ENCODE measurements at regions not wholly inside any gene's neighbourhood (a gene's known extent, or its start where the extent isn't known, plus 50 kb on each side); places are given as distances from the start of the nearest gene placed in this dataset.
"Not testable (repeated sequence)": the region's sequence is repeated elsewhere in the genome, so short reads cannot be mapped to it uniquely, and the experiment has no call there.

- H3K27me3 Mint-ChIP-seq (ENCODE audit: low read depth in 3 of 3); H3K4me3 Mint-ChIP-seq; DNase-seq; H3K27ac Mint-ChIP-seq; H3K9me3 Mint-ChIP-seq; H3K4me1 Mint-ChIP-seq; H3K36me3 Mint-ChIP-seq: not testable (repeated sequence)
Observed at GRCh38 chr5:130746641-130747040, 418.4 kb downstream of the HINT1 start.

DNA sequence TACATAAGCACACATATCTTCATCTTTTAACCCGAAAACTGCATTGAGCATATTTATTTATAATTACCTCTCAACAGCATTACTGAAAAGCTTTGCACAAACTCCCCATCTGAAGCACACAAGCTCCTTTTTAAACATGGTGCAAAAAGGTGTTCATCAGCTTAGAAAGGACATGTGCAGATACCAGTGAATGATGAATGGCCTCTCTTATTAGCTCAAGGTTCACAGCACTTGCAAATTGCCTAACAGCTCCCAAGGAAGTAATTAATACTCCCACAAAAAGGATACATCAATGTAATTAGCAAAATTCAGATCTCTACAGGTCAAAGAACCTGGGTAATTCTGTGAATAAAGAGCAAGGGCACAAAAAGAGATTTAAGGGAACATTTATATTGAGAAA, 422.0 kb downstream of the HINT1 start:
- no peaks in the 10 kb centered on the region for H3K4me1 Mint-ChIP-seq
- no peak overlapping the region for H3K4me3 Mint-ChIP-seq
- no peak for DNase-seq
- H3K27ac Mint-ChIP-seq, result no peak overlapping the region
- peaks cover 1 to 12% (median 2%) of the 10 kb centered on the region in 6 donors for H3K9me3 Mint-ChIP-seq
- H3K36me3 Mint-ChIP-seq, result no peaks in the 10 kb centered on the region
- peaks cover 1 to 4% (median 2%) of the 10 kb centered on the region in 3 donors for H3K27me3 Mint-ChIP-seq (ENCODE audit: low read depth in 3 of 3)

DNA sequence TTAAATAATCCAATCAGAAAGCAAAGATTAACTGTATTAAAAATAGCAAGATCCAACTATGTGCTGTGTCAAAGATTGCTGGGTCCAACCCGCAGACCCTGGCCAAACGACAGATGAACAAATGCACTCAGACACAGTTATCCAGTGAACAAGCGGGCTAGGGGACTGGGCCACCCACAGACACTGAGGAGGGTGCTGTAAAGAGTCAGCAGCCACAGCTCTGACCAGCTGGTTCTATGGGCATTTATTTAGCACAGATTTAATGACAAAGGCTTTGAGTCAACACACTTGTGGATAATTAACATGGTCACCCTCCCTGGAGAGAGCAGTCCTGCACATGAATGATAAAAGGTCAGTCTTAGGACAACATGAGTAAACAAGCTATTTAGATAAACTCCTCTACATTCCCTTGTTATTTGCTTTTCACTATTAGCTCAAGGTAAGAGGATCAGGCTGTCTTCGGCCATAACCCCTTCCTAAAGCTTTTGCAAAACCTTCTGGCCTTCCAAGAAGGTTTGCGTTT, 424.9 kb downstream of the HINT1 start:
- peaks cover 0 to 5% (median under 1%) of the 10 kb centered on the region in 6 donors for H3K9me3 Mint-ChIP-seq
- H3K27ac Mint-ChIP-seq, result no peak overlapping the region
- no peak overlapping the region for H3K4me3 Mint-ChIP-seq
- H3K36me3 Mint-ChIP-seq, result no peaks in the 10 kb centered on the region
- DNase-seq, result no peak
- no peaks in the 10 kb centered on the region for H3K4me1 Mint-ChIP-seq
- no peaks in the 10 kb centered on the region for H3K27me3 Mint-ChIP-seq (ENCODE audit: low read depth in 3 of 3)

DNA sequence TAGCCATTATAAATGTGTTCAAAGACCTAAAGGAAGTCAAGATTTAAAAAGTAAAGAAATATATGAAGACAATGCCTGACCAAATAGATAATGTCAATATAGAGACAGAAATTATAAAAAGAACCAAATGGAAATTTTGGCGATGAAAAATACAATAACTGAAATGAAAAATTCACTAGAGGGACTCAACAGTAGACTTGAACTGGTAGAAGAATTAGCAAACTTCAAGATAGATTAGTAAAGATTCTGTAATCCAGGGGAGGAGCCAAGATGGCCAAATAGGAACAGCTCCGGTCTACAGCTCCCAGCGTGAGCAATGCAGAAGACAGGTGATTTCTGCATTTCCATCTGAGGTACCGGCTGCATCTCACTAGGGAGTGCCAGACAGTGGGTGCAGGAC, 433.2 kb downstream of the HINT1 start:
- Mint-ChIP-seq H3K27ac (no peak overlapping the region), H3K9me3 (peaks cover 4 to 14% (median 9%) of the 10 kb centered on the region in 6 donors), H3K4me1 (no peaks in the 10 kb centered on the region), H3K4me3 (no peak overlapping the region), H3K36me3 (peaks cover 0 to 4% (median 0%) of the 10 kb centered on the region in 3 donors), H3K27me3 (ENCODE audit: low read depth in 3 of 3) (peaks cover 0 to 2% (median 0%) of the 10 kb centered on the region in 3 donors)
- DNase-seq, result no peak

DNA sequence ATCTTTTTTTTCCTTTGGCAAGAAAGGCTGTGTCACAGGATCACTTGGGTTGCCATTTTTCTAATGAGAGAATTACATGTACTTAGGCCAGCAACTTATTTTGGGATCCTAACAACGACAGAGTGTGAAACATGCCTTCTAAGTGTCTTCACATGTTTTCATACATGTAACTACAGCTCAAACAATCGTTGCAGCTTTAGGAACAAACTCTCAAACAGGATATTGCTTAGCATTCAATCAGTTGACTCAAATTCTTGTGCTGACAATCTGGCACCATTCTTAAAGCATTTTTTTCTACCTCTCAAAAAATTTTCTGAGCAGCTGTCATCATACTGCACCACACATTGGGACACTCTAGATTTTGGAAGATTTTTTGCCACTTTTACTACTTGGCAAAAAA, 435.5 kb downstream of the HINT1 start:
- Mint-ChIP-seq H3K4me1 (no peaks in the 10 kb centered on the region), H3K27ac (no peak overlapping the region), H3K4me3 (no peak overlapping the region), H3K27me3 (ENCODE audit: low read depth in 3 of 3) (peaks cover 0 to 3% (median 3%) of the 10 kb centered on the region in 3 donors), H3K9me3 (peaks cover 4 to 14% (median 9%) of the 10 kb centered on the region in 6 donors), H3K36me3 (peaks cover 0 to 4% (median 0%) of the 10 kb centered on the region in 3 donors)
- DNase-seq, result no peak

DNA sequence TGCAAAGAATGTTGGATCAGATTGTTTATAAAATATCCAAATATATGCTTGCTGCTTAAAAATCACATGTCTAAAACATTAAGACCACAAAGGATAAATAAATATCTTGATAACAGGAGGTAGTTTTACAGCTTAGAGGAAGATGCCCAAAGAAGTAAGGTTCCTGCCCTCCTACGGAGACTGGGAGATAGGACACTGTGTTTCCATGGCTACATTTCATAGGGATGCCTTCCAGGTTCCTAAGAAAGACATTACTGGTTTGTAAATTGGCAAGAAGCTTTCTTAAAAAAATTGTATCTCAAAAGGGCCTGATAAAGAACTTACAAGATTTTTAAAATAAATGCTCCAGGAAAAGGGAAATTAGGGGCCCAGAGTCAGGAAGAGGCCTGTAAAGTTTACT, 437.2 kb downstream of the HINT1 start:
- Mint-ChIP-seq H3K4me3 (no peak overlapping the region), H3K27me3 (ENCODE audit: low read depth in 3 of 3) (peaks cover 0 to 3% (median 3%) of the 10 kb centered on the region in 3 donors), H3K27ac (no peak overlapping the region), H3K4me1 (no peaks in the 10 kb centered on the region), H3K36me3 (peaks cover 0 to 4% (median 0%) of the 10 kb centered on the region in 3 donors), H3K9me3 (peaks cover 4 to 14% (median 9%) of the 10 kb centered on the region in 6 donors)
- DNase-seq, result no peak

DNA sequence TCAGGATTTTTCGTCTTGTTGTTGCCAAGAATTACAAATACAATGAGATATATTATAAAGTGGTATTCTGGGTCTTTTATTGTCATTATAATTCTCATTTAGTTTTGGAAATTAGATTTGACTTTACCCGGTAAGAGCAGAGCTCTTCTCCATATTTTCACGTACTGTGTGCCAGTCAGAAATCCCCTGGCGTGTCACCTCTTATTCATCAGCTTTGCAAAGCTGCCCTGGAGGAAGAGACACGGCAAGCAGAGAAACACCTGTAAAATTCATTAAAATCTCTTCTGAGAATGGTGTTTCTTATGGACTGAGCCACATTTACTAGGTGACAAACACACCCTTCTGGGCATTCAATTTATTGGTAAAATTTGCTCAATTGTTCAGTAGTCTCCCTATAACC, 440.4 kb downstream of the HINT1 start:
- H3K27me3 Mint-ChIP-seq (ENCODE audit: low read depth in 3 of 3), result peaks cover 0 to 3% (median 1%) of the 10 kb centered on the region in 3 donors
- no peak for DNase-seq
- H3K4me3 Mint-ChIP-seq, result no peak overlapping the region
- H3K4me1 Mint-ChIP-seq, result no peaks in the 10 kb centered on the region
- H3K9me3 Mint-ChIP-seq, result no peaks in the 10 kb centered on the region
- no peaks in the 10 kb centered on the region for H3K36me3 Mint-ChIP-seq
- H3K27ac Mint-ChIP-seq, result no peak overlapping the region

DNA sequence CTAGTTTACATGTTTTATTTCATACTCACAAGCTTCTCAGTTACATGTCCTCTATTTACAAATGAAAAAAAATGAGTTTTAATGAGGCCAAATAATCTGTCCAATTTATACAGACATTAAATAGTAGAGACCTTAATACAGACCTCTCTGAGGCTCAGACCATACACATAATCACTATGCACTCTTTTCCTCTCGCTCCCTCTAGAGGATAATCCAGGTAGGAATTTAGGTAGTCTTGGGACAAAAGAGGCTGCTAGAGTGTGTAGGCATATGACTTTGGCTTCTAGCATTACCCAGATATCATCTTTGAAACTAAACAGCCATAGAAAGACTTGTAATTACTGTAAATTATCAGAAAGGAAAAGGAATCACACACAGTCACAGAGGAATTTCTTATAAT, 444.7 kb downstream of the HINT1 start:
- Mint-ChIP-seq H3K27me3 (ENCODE audit: low read depth in 3 of 3) (peaks cover 0 to 3% (median 3%) of the 10 kb centered on the region in 3 donors), H3K36me3 (no peaks in the 10 kb centered on the region), H3K4me3 (no peak overlapping the region), H3K27ac (no peak overlapping the region), H3K9me3 (peaks cover 0 to 4% (median 0%) of the 10 kb centered on the region in 6 donors), H3K4me1 (no peaks in the 10 kb centered on the region)
- no peak for DNase-seq

- peaks cover 0 to 4% (median 0%) of the 10 kb centered on the region in 6 donors for H3K9me3 Mint-ChIP-seq
- H3K27ac Mint-ChIP-seq, result no peak overlapping the region
- no peaks in the 10 kb centered on the region for H3K36me3 Mint-ChIP-seq
- no peak overlapping the region for H3K4me3 Mint-ChIP-seq
- H3K4me1 Mint-ChIP-seq, result no peaks in the 10 kb centered on the region
- H3K27me3 Mint-ChIP-seq (ENCODE audit: low read depth in 3 of 3), result peaks cover 0 to 5% (median 5%) of the 10 kb centered on the region in 3 donors
- no peak for DNase-seq
Observed at GRCh38 chr5:130715541-130715940, 449.5 kb downstream of the HINT1 start.

DNA sequence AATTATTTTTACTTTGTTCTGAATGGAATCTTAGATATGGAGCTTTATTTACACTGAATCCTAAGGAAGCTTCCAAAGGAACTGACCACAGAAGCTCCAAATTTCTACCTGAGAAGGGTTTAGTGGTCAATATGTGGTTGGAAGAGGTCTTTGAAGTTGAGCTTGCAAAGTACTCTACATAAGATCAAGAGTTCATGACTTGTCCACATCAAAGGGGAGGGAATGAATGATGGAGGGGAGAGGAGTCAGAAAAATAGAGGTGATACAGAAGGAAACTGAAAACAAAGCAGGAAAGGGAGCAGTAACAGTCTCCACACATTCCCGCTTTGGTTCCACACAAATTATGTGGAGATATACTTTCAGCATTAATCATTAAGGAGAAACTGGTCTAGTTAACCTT, 450.9 kb downstream of the HINT1 start:
- no peak overlapping the region for H3K27ac Mint-ChIP-seq
- H3K27me3 Mint-ChIP-seq (ENCODE audit: low read depth in 3 of 3), result peaks cover 0 to 5% (median 4%) of the 10 kb centered on the region in 3 donors
- no peak for DNase-seq
- no peaks in the 10 kb centered on the region for H3K4me1 Mint-ChIP-seq
- H3K4me3 Mint-ChIP-seq, result no peak overlapping the region
- H3K9me3 Mint-ChIP-seq, result peaks cover 0 to 4% (median 0%) of the 10 kb centered on the region in 6 donors
- H3K36me3 Mint-ChIP-seq, result no peaks in the 10 kb centered on the region

DNA sequence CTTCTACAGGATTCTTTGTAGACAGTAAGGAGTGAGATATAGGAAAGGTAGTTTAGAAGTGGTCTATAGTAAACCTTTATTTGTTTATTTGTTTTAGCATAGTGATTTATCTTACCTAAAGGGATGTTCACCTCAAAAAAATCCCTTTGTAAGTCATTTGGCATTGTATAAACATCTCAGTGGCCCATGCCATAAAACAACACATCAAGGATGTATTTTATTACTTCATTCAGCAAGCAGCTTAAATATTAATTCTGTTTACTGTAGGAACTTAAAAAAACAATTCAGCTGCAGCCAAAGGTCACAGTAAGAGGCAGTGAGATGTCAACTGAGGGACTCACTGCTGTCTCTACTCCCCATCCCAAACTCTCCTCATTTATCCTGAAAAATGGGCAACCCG, 452.7 kb downstream of the HINT1 start:
- no peak for DNase-seq
- H3K9me3 Mint-ChIP-seq, result peaks cover 0 to 2% (median 0%) of the 10 kb centered on the region in 6 donors

DNA sequence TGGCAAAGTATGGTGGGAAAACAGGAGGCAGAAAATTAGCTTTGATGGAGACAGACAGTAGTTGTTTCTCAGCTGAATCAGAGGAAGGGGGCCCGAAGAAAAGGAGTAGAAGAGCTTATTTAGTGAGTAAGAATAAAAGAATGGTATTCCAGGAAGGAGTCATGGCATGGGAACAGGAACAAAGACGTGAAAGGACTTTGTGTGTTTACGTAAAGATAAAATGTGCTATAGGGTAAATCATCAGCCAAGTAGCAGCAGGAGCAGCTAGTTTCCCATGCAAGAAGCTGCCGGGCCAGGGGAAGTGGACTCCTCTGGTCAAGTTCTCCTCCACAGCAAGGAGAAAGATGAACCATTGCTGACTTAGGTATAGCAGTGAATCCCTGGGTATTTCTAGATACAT, 454.5 kb downstream of the HINT1 start:
- H3K36me3 Mint-ChIP-seq, result no peaks in the 10 kb centered on the region
- H3K4me3 Mint-ChIP-seq, result no peak overlapping the region
- peaks cover 0 to 2% (median 0%) of the 10 kb centered on the region in 6 donors for H3K9me3 Mint-ChIP-seq
- no peak for DNase-seq
- H3K27me3 Mint-ChIP-seq (ENCODE audit: low read depth in 3 of 3), result peaks cover 0 to 5% (median 2%) of the 10 kb centered on the region in 3 donors
- H3K4me1 Mint-ChIP-seq, result no peaks in the 10 kb centered on the region
- no peak overlapping the region for H3K27ac Mint-ChIP-seq

More for the DNA sequence above, 452.7 kb downstream of the HINT1 start:
- H3K27me3 Mint-ChIP-seq (ENCODE audit: low read depth in 3 of 3), result peaks cover 0 to 5% (median 2%) of the 10 kb centered on the region in 3 donors
- no peak overlapping the region for H3K4me3 Mint-ChIP-seq
- no peaks in the 10 kb centered on the region for H3K4me1 Mint-ChIP-seq
- no peaks in the 10 kb centered on the region for H3K36me3 Mint-ChIP-seq
- H3K27ac Mint-ChIP-seq, result no peak overlapping the region

DNA sequence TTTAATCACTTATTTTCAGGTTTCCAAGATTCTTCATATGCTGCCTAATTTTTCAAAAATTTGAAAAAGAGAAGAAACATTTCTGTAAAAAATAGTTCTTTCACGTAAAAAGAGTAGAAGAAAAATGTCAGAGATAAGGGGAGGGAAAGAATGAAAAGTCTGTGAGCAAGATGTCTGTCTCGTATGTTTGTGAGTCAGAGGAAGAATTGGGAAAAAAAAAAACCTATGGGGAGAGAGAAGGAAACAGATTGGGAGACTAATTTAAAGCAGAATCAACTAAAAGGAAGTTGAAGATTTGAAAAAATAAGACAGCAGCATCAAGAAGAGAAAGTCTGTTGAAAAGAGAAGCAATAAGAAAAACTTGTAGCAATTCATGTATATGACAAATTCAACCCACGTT, 456.3 kb downstream of the HINT1 start:
- DNase-seq, result no peak
- Mint-ChIP-seq H3K27me3 (ENCODE audit: low read depth in 3 of 3) (peaks cover 0 to 5% (median 2%) of the 10 kb centered on the region in 3 donors), H3K4me1 (no peaks in the 10 kb centered on the region), H3K9me3 (peaks cover 0 to 5% (median under 1%) of the 10 kb centered on the region in 6 donors), H3K27ac (no peak overlapping the region), H3K36me3 (no peaks in the 10 kb centered on the region), H3K4me3 (no peak overlapping the region)

DNA sequence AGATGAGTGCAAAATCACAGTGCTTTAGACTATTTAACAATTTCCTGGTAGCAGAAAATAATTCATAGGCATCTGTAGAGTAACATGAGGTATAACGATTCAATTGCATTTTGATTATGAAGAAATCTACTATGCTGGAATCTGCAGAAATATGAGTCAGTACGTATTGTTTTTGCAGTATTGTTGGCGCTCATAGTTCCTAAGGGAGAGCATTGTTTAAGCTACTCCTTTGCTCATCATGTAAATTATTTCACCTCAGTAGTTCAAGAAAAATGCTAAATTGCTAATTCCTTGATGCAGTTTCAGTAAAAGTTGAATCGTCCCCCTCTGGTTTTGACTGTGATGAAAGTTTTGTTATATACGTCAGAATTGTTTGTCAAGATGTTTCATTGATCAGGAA, 458.4 kb downstream of the HINT1 start:
- H3K27me3 Mint-ChIP-seq (ENCODE audit: low read depth in 3 of 3), result peaks cover 0 to 5% (median 2%) of the 10 kb centered on the region in 3 donors
- peaks cover 0 to 5% (median 3%) of the 10 kb centered on the region in 6 donors for H3K9me3 Mint-ChIP-seq
- H3K4me1 Mint-ChIP-seq, result no peaks in the 10 kb centered on the region
- H3K27ac Mint-ChIP-seq, result no peak overlapping the region
- DNase-seq, result no peak
- H3K36me3 Mint-ChIP-seq, result no peaks in the 10 kb centered on the region
- no peak overlapping the region for H3K4me3 Mint-ChIP-seq

DNA sequence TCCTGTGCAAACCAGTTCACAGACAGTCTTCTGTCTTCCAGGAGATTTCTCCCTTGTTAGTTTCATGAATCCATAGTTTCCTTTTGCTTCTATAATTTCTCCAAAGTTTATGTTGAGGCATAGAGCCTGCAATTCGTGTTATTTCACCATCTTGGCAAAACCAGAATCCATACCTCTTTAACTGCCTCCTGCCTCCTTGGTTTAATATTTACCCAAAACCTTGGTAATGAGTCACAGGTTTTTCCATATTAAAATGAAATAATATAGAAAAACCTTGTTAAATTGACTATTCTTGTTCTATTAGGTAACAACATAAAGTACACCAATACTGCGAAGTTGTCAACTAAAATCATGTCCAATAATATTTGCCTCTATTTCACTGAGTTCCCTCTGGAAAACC, 459.7 kb downstream of the HINT1 start:
- no peak for DNase-seq
- Mint-ChIP-seq H3K27ac (no peak overlapping the region), H3K9me3 (peaks cover 0 to 13% (median 2%) of the 10 kb centered on the region in 6 donors), H3K4me1 (no peaks in the 10 kb centered on the region), H3K4me3 (no peak overlapping the region), H3K27me3 (ENCODE audit: low read depth in 3 of 3) (peaks cover 0 to 2% (median 0%) of the 10 kb centered on the region in 3 donors), H3K36me3 (no peaks in the 10 kb centered on the region)

All from immature natural killer cell (primary cell).